GM23338 (cell line): ENCODE measurements at regions not wholly inside any gene's neighbourhood (a gene's known extent, or its start where the extent isn't known, plus 50 kb on each side); places are given as distances from the start of the nearest gene placed in this dataset.

Experiments used
- ATAC-seq: fragments of 200-7000 bp; cut with Tn5 transposase; 3 replicates; pipeline ENCODE4 v1.9.1; 2020
- DNase-seq: peaks from one replicate; pipeline ENCODE4 v3.0.0-alpha.2; 2015; ENCODE audit warnings: low spot score
- H2AFZ ChIP-seq: fragments of 200-600 bp; sonication (generic); 2 replicates; pipeline ENCODE4 v1.8.0; 2016; ENCODE audit warnings: antibody characterized with exemption, mild to moderate bottlenecking, moderate library complexity
- H3F3A ChIP-seq: fragments of 200-600 bp; sonication (generic); replicated peaks from 2 replicates; pipeline ENCODE4 v1.8.0; 2017; ENCODE audit warnings: antibody characterized with exemption, mixed run types, low read depth
- H3K27ac ChIP-seq: fragments of 200-600 bp; sonication (generic); 2 replicates; pipeline ENCODE4 v1.6.1; 2016; ENCODE audit warnings: low read depth
- H3K27me3 ChIP-seq: fragments of 200-600 bp; sonication (generic); 2 replicates; pipeline ENCODE4 v1.8.0; 2016; ENCODE audit warnings: mild to moderate bottlenecking, mixed run types, moderate library complexity; ENCODE audit not compliant: insufficient read depth
- H3K36me3 ChIP-seq: fragments of 200-600 bp; sonication (generic); 2 replicates; pipeline ENCODE4 v1.8.0; 2016; ENCODE audit warnings: mild to moderate bottlenecking; ENCODE audit not compliant: insufficient read depth
- H3K4me1 ChIP-seq: fragments of 200-600 bp; sonication (generic); 2 replicates; pipeline ENCODE4 v1.8.0; 2016; ENCODE audit warnings: mild to moderate bottlenecking, moderate library complexity; ENCODE audit not compliant: insufficient read depth
- H3K4me2 ChIP-seq: fragments of 200-600 bp; sonication (generic); 2 replicates; pipeline ENCODE4 v1.7.1; 2017; ENCODE audit warnings: mixed run types
- H3K4me3 ChIP-seq: fragments of 200-600 bp; sonication (generic); 2 replicates; pipeline ENCODE4 v1.6.1; 2016; ENCODE audit warnings: mixed run types
- H3K79me2 ChIP-seq: fragments of 200-600 bp; sonication (generic); replicated peaks from 2 replicates; pipeline ENCODE4 v1.8.0; 2017; ENCODE audit warnings: mild to moderate bottlenecking; ENCODE audit not compliant: insufficient read depth
- H3K9me2 ChIP-seq: fragments of 200-600 bp; sonication (generic); 2 replicates; pipeline ENCODE4 v1.8.0; 2017; ENCODE audit not compliant: insufficient read depth
- H4K20me1 ChIP-seq: fragments of 200-600 bp; sonication (generic); replicated peaks from 2 replicates; pipeline ENCODE4 v1.8.0; 2017; ENCODE audit warnings: mild to moderate bottlenecking; ENCODE audit not compliant: insufficient read depth
- H3K27ac Mint-ChIP-seq: 2 replicates; pipeline ENCODE4 v1.8.0; 2020; ENCODE audit warnings: inconsistent platforms, mild to moderate bottlenecking, moderate library complexity, mixed read lengths
- H3K27me3 Mint-ChIP-seq: 3 replicates; pipeline ENCODE4 v1.8.0; 2022; ENCODE audit warnings: low read depth, mild to moderate bottlenecking, moderate library complexity, mixed read lengths, inconsistent platforms; ENCODE audit not compliant: insufficient read depth, poor library complexity
- H3K36me3 Mint-ChIP-seq: 3 replicates; pipeline ENCODE4 v1.8.0; 2021; ENCODE audit warnings: low read depth, mild to moderate bottlenecking, inconsistent platforms, moderate library complexity, mixed read lengths
- H3K4me1 Mint-ChIP-seq: 3 replicates; pipeline ENCODE4 v1.8.0; 2020; ENCODE audit warnings: mild to moderate bottlenecking, inconsistent platforms, mixed read lengths
- H3K4me3 Mint-ChIP-seq: 3 replicates; pipeline ENCODE4 v1.8.0; 2021; ENCODE audit warnings: moderate library complexity, mild to moderate bottlenecking, inconsistent platforms, mixed read lengths
- H3K9me3 Mint-ChIP-seq: 3 replicates; pipeline ENCODE4 v1.8.0; 2020; ENCODE audit warnings: moderate library complexity, mild to moderate bottlenecking, inconsistent platforms, mixed read lengths
- CREB1 ChIP-seq: fragments of 250-450 bp; sonication (Bioruptor Pico); IDR thresholded peaks from 2 replicates; pipeline ENCODE4 v1.5.0; 2020; ENCODE audit warnings: low read depth, mild to moderate bottlenecking, moderate library complexity
- ETS1 ChIP-seq: IDR thresholded peaks from 2 replicates; pipeline ENCODE4 v1.6.1; 2016; ENCODE audit warnings: antibody characterized with exemption
- EZH2 ChIP-seq: fragments of 200-600 bp; sonication (generic); IDR thresholded peaks from one replicate; pipeline ENCODE4 v1.8.0; 2017; ENCODE audit warnings: antibody characterized with exemption, mild to moderate bottlenecking, low read depth; ENCODE audit not compliant: unreplicated experiment
- EZH2phosphoT487 ChIP-seq: fragments of 200-600 bp; sonication (generic); IDR thresholded peaks from one replicate; pipeline ENCODE4 v1.8.1; 2018; ENCODE audit warnings: antibody characterized with exemption; ENCODE audit not compliant: unreplicated experiment
- JUNB ChIP-seq: IDR thresholded peaks from one replicate; pipeline ENCODE4 v1.6.1; 2016; ENCODE audit warnings: antibody characterized with exemption; ENCODE audit not compliant: unreplicated experiment
- NANOG ChIP-seq: IDR thresholded peaks from 2 replicates; pipeline ENCODE4 v1.6.1; 2016; ENCODE audit warnings: antibody characterized with exemption, borderline replicate concordance
- POLR2AphosphoS5 ChIP-seq: IDR thresholded peaks from 2 replicates; pipeline ENCODE4 v1.6.1; 2016; ENCODE audit warnings: antibody characterized with exemption, low read depth
- STAT1 ChIP-seq: IDR thresholded peaks from one replicate; pipeline ENCODE4 v1.6.1; 2016; ENCODE audit warnings: antibody characterized with exemption; ENCODE audit not compliant: unreplicated experiment
- ZNF114 ChIP-seq: fragments of 250-450 bp; sonication (Bioruptor Pico); IDR thresholded peaks from 2 replicates; pipeline ENCODE4 v1.5.0; 2020; ENCODE audit warnings: mild to moderate bottlenecking, moderate library complexity
- ZNF331 ChIP-seq: fragments of 250-450 bp; sonication (Bioruptor Pico); IDR thresholded peaks from 2 replicates; pipeline ENCODE4 v1.5.0; 2020; ENCODE audit warnings: low read depth, mild to moderate bottlenecking, moderate library complexity
- ZNF462 ChIP-seq: fragments of 250-450 bp; sonication (Bioruptor Pico); IDR thresholded peaks from 2 replicates; pipeline ENCODE4 v1.5.0; 2020; ENCODE audit warnings: mild to moderate bottlenecking, moderate library complexity
- TF ChIP-seq, protein P1 (sequence below): IDR thresholded peaks from one replicate; pipeline ENCODE4 v1.6.1; 2018; ENCODE audit warnings: antibody characterized with exemption; ENCODE audit not compliant: unreplicated experiment

DNA sequence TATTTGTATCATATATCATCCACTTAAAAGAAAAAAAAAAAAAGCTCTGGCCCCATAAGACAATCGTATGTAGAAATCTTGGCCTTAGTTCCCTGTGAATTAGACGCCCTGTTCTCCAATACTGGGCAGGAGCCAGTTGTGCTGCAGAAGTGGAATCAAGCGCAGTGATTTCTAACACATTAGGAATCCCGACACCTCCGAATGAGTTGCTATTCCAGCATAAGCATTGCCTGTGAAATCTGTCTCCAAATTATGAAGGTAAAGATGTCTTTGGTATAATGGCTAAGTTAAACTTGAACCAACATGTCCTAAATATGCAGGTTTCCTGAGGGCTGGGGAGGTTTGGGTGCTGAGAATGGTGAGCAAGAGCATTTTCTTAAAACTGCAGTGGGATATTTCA is 199.4 kb upstream of the ARRDC4 start:
- no peaks in the 10 kb centered on the region for H3K27me3 ChIP-seq
- no peak overlapping the region for H3K4me2 ChIP-seq
- no peaks in the 10 kb centered on the region for H4K20me1 ChIP-seq
- no peaks in the 10 kb centered on the region for H3K36me3 ChIP-seq
- no peak overlapping the region for H3K4me3 ChIP-seq
- no peaks in the 10 kb centered on the region for H3F3A ChIP-seq
- H3K4me3 Mint-ChIP-seq: no peak overlapping the region
- no peak for TF ChIP-seq JUNB
- TF ChIP-seq STAT1: no peak
- no peak for TF ChIP-seq POLR2AphosphoS5
- H3K4me1 Mint-ChIP-seq: no peaks in the 10 kb centered on the region; the same call in 2 of the 3 replicates
- no peak overlapping the region for H3K27ac Mint-ChIP-seq
- peak overlapping the region; percentile 81; the same call in 1 of the 2 replicates for H2AFZ ChIP-seq
- peaks cover 2% of the 10 kb centered on the region; the same call in 1 of the 2 replicates for H3K9me2 ChIP-seq
- peaks cover 3% of the 10 kb centered on the region for H3K27me3 Mint-ChIP-seq
- no peaks in the 10 kb centered on the region for H3K36me3 Mint-ChIP-seq
- DNase-seq: no peak
- ATAC-seq: no peak
- peaks cover 8% of the 10 kb centered on the region for H3K4me1 ChIP-seq
- no peaks in the 10 kb centered on the region for H3K9me3 Mint-ChIP-seq
- no peak overlapping the region for H3K27ac ChIP-seq
- H3K79me2 ChIP-seq: no peaks in the 10 kb centered on the region

DNA sequence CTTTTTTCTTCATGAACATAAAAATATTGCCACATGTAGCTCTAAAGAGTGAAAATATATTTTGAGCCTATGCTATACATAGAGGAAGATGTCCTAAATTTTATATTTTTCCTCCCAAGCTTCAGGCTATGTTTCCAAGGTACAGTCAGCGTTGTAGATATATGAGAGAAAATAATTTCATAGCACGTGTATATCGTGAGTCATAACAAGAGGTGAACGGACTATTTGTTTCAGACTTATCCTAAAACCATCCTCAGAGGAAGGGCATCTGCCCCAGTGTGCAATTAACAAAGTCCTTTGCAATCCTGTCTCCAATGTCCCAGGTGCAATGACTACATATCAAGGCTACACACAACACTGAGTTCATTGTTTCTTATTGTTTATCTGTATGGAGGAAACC is 177.3 kb upstream of the ARRDC4 start:
- Histone ChIP-seq H2AFZ (no peak overlapping the region), H3F3A (no peaks in the 10 kb centered on the region), H4K20me1 (no peaks in the 10 kb centered on the region), H3K36me3 (no peaks in the 10 kb centered on the region), H3K4me2 (no peak overlapping the region), H3K4me3 (no peak overlapping the region), H3K79me2 (no peaks in the 10 kb centered on the region), H3K27me3 (no peaks in the 10 kb centered on the region), H3K27ac (no peak overlapping the region), H3K4me1 (no peaks in the 10 kb centered on the region), H3K9me2 (no peaks in the 10 kb centered on the region; the same call in 1 of the 2 replicates)
- no peaks in the 10 kb centered on the region for H3K4me1 Mint-ChIP-seq
- H3K4me3 Mint-ChIP-seq: no peak overlapping the region
- TF ChIP-seq, protein P1, sequence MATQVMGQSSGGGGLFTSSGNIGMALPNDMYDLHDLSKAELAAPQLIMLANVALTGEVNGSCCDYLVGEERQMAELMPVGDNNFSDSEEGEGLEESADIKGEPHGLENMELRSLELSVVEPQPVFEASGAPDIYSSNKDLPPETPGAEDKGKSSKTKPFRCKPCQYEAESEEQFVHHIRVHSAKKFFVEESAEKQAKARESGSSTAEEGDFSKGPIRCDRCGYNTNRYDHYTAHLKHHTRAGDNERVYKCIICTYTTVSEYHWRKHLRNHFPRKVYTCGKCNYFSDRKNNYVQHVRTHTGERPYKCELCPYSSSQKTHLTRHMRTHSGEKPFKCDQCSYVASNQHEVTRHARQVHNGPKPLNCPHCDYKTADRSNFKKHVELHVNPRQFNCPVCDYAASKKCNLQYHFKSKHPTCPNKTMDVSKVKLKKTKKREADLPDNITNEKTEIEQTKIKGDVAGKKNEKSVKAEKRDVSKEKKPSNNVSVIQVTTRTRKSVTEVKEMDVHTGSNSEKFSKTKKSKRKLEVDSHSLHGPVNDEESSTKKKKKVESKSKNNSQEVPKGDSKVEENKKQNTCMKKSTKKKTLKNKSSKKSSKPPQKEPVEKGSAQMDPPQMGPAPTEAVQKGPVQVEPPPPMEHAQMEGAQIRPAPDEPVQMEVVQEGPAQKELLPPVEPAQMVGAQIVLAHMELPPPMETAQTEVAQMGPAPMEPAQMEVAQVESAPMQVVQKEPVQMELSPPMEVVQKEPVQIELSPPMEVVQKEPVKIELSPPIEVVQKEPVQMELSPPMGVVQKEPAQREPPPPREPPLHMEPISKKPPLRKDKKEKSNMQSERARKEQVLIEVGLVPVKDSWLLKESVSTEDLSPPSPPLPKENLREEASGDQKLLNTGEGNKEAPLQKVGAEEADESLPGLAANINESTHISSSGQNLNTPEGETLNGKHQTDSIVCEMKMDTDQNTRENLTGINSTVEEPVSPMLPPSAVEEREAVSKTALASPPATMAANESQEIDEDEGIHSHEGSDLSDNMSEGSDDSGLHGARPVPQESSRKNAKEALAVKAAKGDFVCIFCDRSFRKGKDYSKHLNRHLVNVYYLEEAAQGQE: no peak
- TF ChIP-seq EZH2: no peak
- no peak for TF ChIP-seq NANOG
- TF ChIP-seq STAT1: no peak
- TF ChIP-seq EZH2phosphoT487: no peak
- no peak for TF ChIP-seq POLR2AphosphoS5
- TF ChIP-seq CREB1 (CRISPR knock-in tag): no peak
- TF ChIP-seq ETS1: no peak
- TF ChIP-seq ZNF114 (CRISPR knock-in tag): no peak
- TF ChIP-seq ZNF331 (CRISPR knock-in tag): no peak
- TF ChIP-seq ZNF462 (CRISPR knock-in tag): no peak
- no peaks in the 10 kb centered on the region for H3K36me3 Mint-ChIP-seq
- ATAC-seq: no peak
- no peaks in the 10 kb centered on the region for H3K9me3 Mint-ChIP-seq
- DNase-seq: no peak
- no peak overlapping the region for H3K27ac Mint-ChIP-seq
- H3K27me3 Mint-ChIP-seq: peaks cover 2% of the 10 kb centered on the region
